ENCODE measurements at regions not wholly inside any gene's neighbourhood (a gene's known extent, or its start where the extent isn't known, plus 50 kb on each side); places are given as distances from the start of the nearest gene placed in this dataset.

DNA sequence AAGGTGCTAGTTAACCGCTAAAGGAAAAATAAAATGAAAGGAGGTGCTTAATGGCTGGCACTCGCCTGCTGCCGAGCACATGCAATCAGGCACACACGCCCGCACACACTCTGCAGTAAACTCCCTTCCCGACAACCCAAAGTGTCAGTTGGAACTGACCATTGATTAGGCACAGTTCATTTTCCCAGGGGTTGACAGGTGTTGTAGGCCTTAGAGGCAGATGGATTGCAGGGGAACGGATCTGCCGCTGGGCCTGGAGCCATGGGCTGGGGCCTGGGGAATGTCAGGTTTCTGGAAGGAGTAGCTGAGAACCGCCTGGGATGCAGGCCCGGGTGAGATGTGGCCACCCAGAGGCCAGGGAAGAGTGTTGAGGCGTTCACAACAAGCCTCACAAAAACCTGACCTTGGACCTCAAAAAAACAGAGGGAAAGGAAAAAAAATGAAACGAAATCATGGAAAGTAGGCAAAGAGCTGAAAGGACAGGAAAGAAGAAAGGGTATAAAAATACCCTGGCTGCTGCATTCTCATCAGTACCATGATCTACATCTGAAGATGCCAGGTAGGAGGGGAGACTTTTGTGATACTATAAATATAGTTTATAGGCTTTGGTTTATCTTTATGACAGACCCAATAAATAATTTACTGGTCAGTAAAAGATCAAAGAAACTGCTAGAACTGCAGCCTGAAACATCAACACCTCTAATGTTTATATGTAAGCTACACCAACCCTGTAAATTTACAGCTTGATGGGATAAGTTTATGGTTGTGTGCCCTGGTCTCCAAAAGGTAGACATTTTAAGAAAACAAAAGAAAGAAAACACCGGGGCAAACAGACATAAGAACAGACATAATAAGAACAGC is 313.4 kb downstream of the BUD13 start:
- Histone ChIP-seq H3K27me3 (no peaks in the 10 kb centered on the region), H3K4me3 (no peak overlapping the region), H3K9me3 (no peaks in the 10 kb centered on the region), H3K36me3 (no peaks in the 10 kb centered on the region), H3K4me1 (peaks cover 0 to 15% (median 0%) of the 10 kb centered on the region in 3 donors), H3K27ac (no peak overlapping the region)
- TF ChIP-seq EP300 (IDR thresholded peaks at IDR 0.05) = no peak
- no peak for TF ChIP-seq CTCF (IDR thresholded peaks at IDR 0.05)
- no peak for TF ChIP-seq POLR2A (IDR thresholded peaks at IDR 0.05)
- TF ChIP-seq POLR2AphosphoS5 (IDR thresholded peaks at IDR 0.05) = no peak
- ATAC-seq = no peak
- WGBS, 2 donors (ENCODE audit: low coverage in 1 of 2) = 21 to 30% methylated on average over 9 to 10 of the region's 13 CpGs

DNA sequence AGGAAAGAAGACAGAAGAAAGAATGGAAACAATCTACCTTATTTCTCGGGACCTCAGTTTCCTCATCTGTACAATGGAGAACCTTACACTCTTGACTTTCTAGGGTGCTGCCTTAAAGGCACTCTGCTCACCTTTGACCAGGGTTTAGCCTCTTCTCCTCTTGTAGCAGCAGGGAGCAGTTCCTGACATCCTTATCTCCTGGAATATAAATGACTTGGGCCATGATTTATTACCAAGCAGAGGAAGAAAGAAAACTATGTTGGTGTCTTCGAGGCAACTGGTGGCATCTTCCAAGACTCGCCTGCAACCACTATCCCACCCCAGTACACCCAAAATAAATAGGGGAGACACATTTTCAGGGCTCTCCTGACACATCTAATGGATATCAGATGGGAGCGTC is 314.2 kb downstream of the BUD13 start:
- Histone ChIP-seq H3K27ac (no peak overlapping the region), H3K36me3 (no peaks in the 10 kb centered on the region), H3K4me3 (no peak overlapping the region), H3K4me1 (peaks cover 0 to 15% (median 0%) of the 10 kb centered on the region in 3 donors), H3K27me3 (no peaks in the 10 kb centered on the region), H3K9me3 (no peaks in the 10 kb centered on the region)
- no peak for TF ChIP-seq EP300 (IDR thresholded peaks at IDR 0.05)
- no peak for TF ChIP-seq CTCF (IDR thresholded peaks at IDR 0.05)
- TF ChIP-seq POLR2AphosphoS5 (IDR thresholded peaks at IDR 0.05) = no peak
- no peak for TF ChIP-seq POLR2A (IDR thresholded peaks at IDR 0.05)
- no peak for ATAC-seq
- 73 to 93% methylated on average over 1 to 4 of the region's 4 CpGs for WGBS, 2 donors (ENCODE audit: low coverage in 1 of 2)

- ATAC-seq = no peak
- Histone ChIP-seq H3K4me3 (no peak overlapping the region), H3K27ac (no peak overlapping the region), H3K4me1 (peaks cover 0 to 15% (median 0%) of the 10 kb centered on the region in 3 donors), H3K27me3 (no peaks in the 10 kb centered on the region), H3K9me3 (no peaks in the 10 kb centered on the region), H3K36me3 (no peaks in the 10 kb centered on the region)
- WGBS, 2 donors (ENCODE audit: low coverage in 1 of 2) = 70 to 78% methylated on average over 3 to 6 of the region's 10 CpGs
- TF ChIP-seq POLR2A (IDR thresholded peaks at IDR 0.05) (no peak), EP300 (IDR thresholded peaks at IDR 0.05) (no peak)
These were observed 315.3 kb downstream of the BUD13 start for GRCh38 chr11:116457336-116458007.

- Histone ChIP-seq H3K27ac (no peak overlapping the region), H3K9me3 (peaks cover 0 to 15% (median 0%) of the 10 kb centered on the region in 3 donors), H3K36me3 (no peaks in the 10 kb centered on the region), H3K4me3 (no peak overlapping the region), H3K4me1 (peaks cover 0 to 10% (median 0%) of the 10 kb centered on the region in 3 donors), H3K27me3 (no peaks in the 10 kb centered on the region)
- no peak for ATAC-seq
- TF ChIP-seq POLR2A (IDR thresholded peaks at IDR 0.05) = no peak
- TF ChIP-seq POLR2AphosphoS5 (IDR thresholded peaks at IDR 0.05) = no peak
- TF ChIP-seq CTCF (IDR thresholded peaks at IDR 0.05) = no peak
- no peak for TF ChIP-seq EP300 (IDR thresholded peaks at IDR 0.05)
- WGBS, 2 donors (ENCODE audit: low coverage in 1 of 2) = 50 to 75% methylated on average over 1 of the region's 1 CpG
These were observed 317.8 kb downstream of the BUD13 start for GRCh38 chr11:116454951-116455350.

- Histone ChIP-seq H3K4me1 (peaks cover 0 to 1% (median 0%) of the 10 kb centered on the region in 3 donors), H3K36me3 (no peaks in the 10 kb centered on the region), H3K9me3 (peaks cover 0 to 21% (median 0%) of the 10 kb centered on the region in 3 donors), H3K4me3 (no peak overlapping the region), H3K27ac (no peak overlapping the region), H3K27me3 (no peaks in the 10 kb centered on the region)
- 50 to 69% methylated on average over 4 to 7 of the region's 9 CpGs for WGBS, 2 donors (ENCODE audit: low coverage in 1 of 2)
- TF ChIP-seq CTCF (IDR thresholded peaks at IDR 0.05) (peak in 3 of 4 experiments; percentile 18 to 64 (median 29)), POLR2AphosphoS5 (IDR thresholded peaks at IDR 0.05) (no peak)
- no peak for ATAC-seq
These were observed 318.7 kb downstream of the BUD13 start for GRCh38 chr11:116454020-116454645.

Data from gastroesophageal sphincter (tissue), 4 donors.